ENCODE measurements at regions not wholly inside any gene's neighbourhood (a gene's known extent, or its start where the extent isn't known, plus 50 kb on each side); places are given as distances from the start of the nearest gene placed in this dataset.

DNA sequence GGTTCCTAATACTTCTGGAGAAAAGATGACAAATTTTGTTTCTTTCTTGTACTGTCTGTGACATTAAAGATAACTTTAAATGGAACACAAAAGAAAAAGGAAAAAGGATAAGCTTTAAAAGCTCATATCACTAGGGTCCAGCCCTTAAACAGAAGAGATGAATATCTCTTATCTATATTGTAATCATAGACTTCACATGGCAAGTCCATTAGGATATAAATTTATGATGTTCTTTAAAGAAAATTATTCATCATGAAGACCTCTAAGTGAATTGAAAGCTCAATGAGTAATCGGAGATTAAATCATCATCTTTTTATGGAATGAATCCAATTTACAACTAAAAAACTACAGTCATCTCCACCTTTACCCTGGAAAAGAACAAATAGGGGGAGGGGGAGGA lies 111.6 kb upstream of the SATB2 start:
- H3F3A ChIP-seq (replicated peaks; ENCODE audit: insufficient read depth), result no peaks in the 10 kb centered on the region
- TF ChIP-seq SMC3 (IDR thresholded peaks at IDR 0.05; ENCODE audit: low read depth, low read length), result no peak
- TF ChIP-seq, protein P1, sequence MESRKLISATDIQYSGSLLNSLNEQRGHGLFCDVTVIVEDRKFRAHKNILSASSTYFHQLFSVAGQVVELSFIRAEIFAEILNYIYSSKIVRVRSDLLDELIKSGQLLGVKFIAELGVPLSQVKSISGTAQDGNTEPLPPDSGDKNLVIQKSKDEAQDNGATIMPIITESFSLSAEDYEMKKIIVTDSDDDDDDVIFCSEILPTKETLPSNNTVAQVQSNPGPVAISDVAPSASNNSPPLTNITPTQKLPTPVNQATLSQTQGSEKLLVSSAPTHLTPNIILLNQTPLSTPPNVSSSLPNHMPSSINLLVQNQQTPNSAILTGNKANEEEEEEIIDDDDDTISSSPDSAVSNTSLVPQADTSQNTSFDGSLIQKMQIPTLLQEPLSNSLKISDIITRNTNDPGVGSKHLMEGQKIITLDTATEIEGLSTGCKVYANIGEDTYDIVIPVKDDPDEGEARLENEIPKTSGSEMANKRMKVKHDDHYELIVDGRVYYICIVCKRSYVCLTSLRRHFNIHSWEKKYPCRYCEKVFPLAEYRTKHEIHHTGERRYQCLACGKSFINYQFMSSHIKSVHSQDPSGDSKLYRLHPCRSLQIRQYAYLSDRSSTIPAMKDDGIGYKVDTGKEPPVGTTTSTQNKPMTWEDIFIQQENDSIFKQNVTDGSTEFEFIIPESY (IDR thresholded peaks at IDR 0.05; ENCODE audit: borderline replicate concordance, low read depth), result no peak
- TF ChIP-seq MEF2A (IDR thresholded peaks at IDR 0.05; ENCODE audit: borderline replicate concordance, low read depth), result no peak
- no peak for TF ChIP-seq GABPA (IDR thresholded peaks at IDR 0.05; ENCODE audit: low read depth)
- no peak overlapping the region for H3K27ac ChIP-seq (ENCODE audit: low read depth in 2 of 2, low read length in 1 of 2)
- H3K27me3 ChIP-seq (ENCODE audit: insufficient read depth), result no peaks in the 10 kb centered on the region; the same call in 1 of the 2 replicates
- ChIA-PET POLR2A (no interaction called here), CTCF (no interaction called here)
- no peaks in the 10 kb centered on the region for H4K20me1 ChIP-seq (ENCODE audit: insufficient read depth)
- DNase-seq, result no peak
- no peak overlapping the region for H3K4me3 ChIP-seq (ENCODE audit: low read depth in 2 of 2, low read length in 1 of 2)
- H3K4me2 ChIP-seq, result no peak overlapping the region
- no peaks in the 10 kb centered on the region for H3K4me1 ChIP-seq (ENCODE audit: control insufficient read depth in 1 of 2, insufficient read depth in 2 of 2, low read depth in 1 of 2, low read length in 1 of 2)
- no peaks in the 10 kb centered on the region for H3K9me3 ChIP-seq
- H3K9ac ChIP-seq, result no peak overlapping the region
- H3K36me3 ChIP-seq (replicated peaks in 1 of 2; ENCODE audit: control insufficient read depth in 1 of 2, insufficient read depth in 2 of 2, low read length in 1 of 2), result no peaks in the 10 kb centered on the region
- no peak overlapping the region for H2AFZ ChIP-seq (ENCODE audit: low read depth)
- no peaks in the 10 kb centered on the region for H3K79me2 ChIP-seq (ENCODE audit: insufficient read depth)
- WGBS (ENCODE audit: low lambda C conversion rate), result 4% methylated on average over 1 of the region's 1 CpG
- no peaks in the 10 kb centered on the region; the same call in 1 of the 2 replicates for H3K9me2 ChIP-seq

DNA sequence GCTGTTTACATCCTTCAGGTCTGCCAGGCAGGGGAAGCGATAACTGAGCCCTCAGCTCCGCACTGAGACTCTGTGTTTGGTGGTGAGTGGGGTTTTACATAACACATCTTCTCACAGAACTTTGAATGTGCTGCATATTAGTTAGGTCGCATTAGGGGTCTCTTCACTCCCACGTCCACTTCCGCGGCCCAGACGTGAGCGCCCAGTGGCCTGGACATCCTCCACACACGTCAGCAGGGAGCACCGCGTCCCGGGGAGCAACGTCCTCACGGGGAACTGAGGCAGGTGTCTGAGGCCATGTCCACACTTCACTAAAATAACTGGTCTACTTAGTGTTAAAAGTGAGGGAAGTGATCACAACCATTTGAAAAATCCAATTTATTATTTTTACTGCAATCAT lies 100.4 kb upstream of the SATB2 start:
- H3K4me1 ChIP-seq (ENCODE audit: control insufficient read depth in 1 of 2, insufficient read depth in 2 of 2, low read depth in 1 of 2, low read length in 1 of 2), result no peaks in the 10 kb centered on the region
- no peaks in the 10 kb centered on the region for H3K79me2 ChIP-seq (ENCODE audit: insufficient read depth)
- no peaks in the 10 kb centered on the region for H3K9me3 ChIP-seq
- no peak overlapping the region for H2AFZ ChIP-seq (ENCODE audit: low read depth)
- no peak for DNase-seq
- H3K9ac ChIP-seq, result no peak overlapping the region
- no peaks in the 10 kb centered on the region for H3K9me2 ChIP-seq
- H3F3A ChIP-seq (replicated peaks; ENCODE audit: insufficient read depth), result no peaks in the 10 kb centered on the region
- peaks cover 13% of the 10 kb centered on the region for H3K27me3 ChIP-seq (ENCODE audit: insufficient read depth)
- no peak overlapping the region for H3K27ac ChIP-seq (ENCODE audit: low read depth in 2 of 2, low read length in 1 of 2)
- CTCF ChIA-PET, result interaction anchor here (0.5 kb wide), 1 partner anchor 383 kb away, joined by 3 read pairs; no protein-coding TSS in a partner anchor
- TF ChIP-seq FOSL2 (IDR thresholded peaks at IDR 0.05; ENCODE audit: borderline replicate concordance, low read depth) (no peak), ELF1 (IDR thresholded peaks at IDR 0.05) (no peak), TEAD4 (IDR thresholded peaks at IDR 0.05; ENCODE audit: borderline replicate concordance, insufficient read depth) (no peak), TCF12 (IDR thresholded peaks at IDR 0.05) (no peak), EZH2phosphoT487 (IDR thresholded peaks at IDR 0.05; ENCODE audit: borderline replicate concordance, low read depth) (no peak)
- TF ChIP-seq, protein P2, sequence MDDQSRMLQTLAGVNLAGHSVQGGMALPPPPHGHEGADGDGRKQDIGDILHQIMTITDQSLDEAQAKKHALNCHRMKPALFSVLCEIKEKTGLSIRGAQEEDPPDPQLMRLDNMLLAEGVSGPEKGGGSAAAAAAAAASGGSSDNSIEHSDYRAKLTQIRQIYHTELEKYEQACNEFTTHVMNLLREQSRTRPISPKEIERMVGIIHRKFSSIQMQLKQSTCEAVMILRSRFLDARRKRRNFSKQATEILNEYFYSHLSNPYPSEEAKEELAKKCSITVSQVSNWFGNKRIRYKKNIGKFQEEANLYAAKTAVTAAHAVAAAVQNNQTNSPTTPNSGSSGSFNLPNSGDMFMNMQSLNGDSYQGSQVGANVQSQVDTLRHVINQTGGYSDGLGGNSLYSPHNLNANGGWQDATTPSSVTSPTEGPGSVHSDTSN (IDR thresholded peaks at IDR 0.05), result no peak
- 16% methylated on average over 14 of the region's 14 CpGs for WGBS (ENCODE audit: low lambda C conversion rate)
- no peaks in the 10 kb centered on the region for H4K20me1 ChIP-seq (ENCODE audit: insufficient read depth)
- POLR2A ChIA-PET, result no interaction called here
- H3K4me3 ChIP-seq (ENCODE audit: low read depth in 2 of 2, low read length in 1 of 2), result no peak overlapping the region
- H3K4me2 ChIP-seq, result no peak overlapping the region
- H3K36me3 ChIP-seq (replicated peaks in 1 of 2; ENCODE audit: control insufficient read depth in 1 of 2, insufficient read depth in 2 of 2, low read length in 1 of 2), result no peaks in the 10 kb centered on the region

Measured in SK-N-SH (cell line).